ENCODE measurements at regions not wholly inside any gene's neighbourhood (a gene's known extent, or its start where the extent isn't known, plus 50 kb on each side); places are given as distances from the start of the nearest gene placed in this dataset.

- DNase-seq, result peak; percentile 54
Measured at GRCh38 chr6:45830441-45831139, 185.1 kb downstream of the CLIC5 start.

DNA sequence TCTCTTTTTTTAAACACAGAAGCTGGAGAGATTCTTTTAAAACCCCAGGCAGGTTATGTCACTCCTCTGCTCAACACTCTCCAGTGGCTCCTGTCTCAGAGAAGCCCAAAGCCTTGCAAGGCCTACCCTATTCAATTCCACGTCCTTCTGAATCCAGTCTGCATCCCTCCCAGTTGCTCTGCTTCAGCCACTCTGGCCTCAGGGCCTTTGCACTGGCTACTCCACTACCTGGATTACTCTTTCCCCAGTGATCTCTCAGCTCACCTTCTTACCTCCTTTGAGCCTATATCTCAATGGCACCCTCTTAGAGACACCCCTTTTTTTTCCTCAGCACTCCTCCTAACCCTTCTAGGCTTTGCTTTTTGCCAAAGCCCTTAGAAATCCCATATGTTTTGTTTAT lies 185.8 kb downstream of the CLIC5 start:
- no peak for DNase-seq

GRCh38 chr6:45827952-45828530 lies 187.6 kb downstream of the CLIC5 start:
- no peak for DNase-seq

DNA sequence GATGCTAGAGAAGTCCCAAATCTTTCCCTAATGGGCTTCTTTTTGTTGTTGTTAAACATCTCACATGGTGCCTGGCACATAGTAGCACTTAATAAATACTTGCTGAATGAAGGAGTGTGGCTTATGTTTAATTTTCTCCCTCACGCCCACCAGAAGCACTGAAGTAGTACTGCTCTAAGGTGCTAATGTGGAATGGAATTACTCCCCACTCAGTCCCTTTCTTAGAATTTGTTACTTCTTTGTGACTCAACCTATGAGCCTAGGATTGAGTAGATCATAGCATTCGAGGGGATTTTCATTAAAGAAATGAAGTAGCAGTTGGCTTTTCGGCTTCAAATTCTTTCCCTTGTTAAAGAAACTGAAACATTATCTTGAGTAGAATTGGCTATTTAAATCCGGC lies 192.8 kb downstream of the CLIC5 start:
- peak; percentile 34 for DNase-seq

- peak; percentile 45 for DNase-seq
Measured at GRCh38 chr6:45822246-45822812, 193.3 kb downstream of the CLIC5 start.

- no peak for DNase-seq
Measured at GRCh38 chr6:45818655-45819054, 197.0 kb downstream of the CLIC5 start.

DNA sequence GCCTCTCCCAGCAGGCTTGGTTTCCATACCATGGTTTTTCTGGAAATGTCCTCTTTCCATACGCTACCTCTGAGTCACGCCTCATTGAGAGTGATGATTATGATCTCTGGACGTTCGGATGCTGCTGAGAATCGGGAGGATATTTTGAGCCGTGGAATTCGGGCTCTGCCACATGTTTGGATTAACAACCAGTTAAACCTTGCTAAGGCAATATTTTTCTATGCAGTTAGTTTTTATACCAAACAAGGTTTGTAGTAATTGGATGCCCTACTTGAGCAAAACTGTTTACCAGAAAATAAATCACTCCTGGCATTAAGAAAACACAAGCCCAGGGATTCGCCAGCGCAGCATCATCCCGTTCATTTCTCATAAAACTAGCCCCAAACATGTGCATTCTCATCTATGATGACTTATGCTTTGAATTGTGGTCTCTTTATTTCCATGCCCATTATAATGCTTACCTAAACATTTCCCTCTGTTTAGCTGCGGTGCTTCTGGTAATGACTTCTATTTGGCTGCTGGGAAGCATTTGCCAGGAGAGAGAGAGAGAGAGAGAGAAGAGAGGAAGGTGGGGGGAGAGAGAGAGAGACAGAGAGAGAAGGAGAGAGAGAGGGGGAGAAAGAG lies 198.9 kb downstream of the CLIC5 start:
- DNase-seq, result no peak

DNA sequence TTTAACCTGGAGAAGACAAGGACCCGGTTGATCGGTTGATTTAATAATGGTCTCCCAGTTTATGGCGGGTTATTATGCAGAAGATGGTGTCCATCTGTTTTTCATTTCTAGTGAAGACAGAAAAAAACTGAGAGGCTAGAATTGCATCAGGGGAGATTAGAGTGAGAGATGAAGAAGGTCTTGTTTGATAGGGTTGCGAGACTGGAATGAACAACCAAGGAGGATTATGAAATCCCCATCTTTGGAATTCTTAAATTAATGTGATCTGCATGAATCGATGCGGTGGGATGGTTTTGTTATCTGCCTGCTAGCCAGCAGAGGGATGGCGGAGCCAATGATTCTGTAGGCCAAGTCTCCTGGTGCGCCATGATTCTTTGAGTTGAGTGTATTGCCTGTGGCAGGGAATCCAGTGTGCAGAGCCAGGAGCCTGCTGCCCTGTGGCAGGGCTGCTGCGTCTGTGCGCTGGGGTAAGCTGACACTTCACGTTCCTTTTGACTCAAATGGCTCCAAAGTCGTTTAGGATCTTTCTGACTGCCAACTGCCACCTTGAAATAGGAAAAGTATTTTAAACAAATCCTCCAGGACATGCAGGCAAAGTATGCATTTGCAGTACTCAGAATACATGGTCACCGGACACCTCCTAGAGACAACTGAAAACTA lies 200.1 kb downstream of the CLIC5 start:
- no peak for DNase-seq

DNA sequence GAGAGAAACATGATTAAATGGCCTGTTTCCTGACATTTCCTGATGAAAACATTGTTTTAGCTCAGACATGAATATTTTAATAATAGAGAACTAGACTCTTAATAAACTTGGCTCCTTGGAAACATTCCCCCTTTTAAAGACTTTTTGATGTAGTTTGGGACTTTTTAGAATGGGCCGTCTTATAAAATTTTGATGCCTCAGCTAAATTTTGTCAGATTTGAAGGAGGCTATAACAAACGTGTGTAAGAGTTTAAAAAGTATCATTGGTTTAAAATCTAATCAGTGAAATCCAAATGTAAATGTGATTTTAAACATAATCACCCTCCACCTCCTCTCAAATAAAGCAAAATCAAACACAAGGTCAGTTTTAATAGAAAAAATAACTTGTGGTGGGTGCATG lies 200.9 kb downstream of the CLIC5 start:
- no peak for DNase-seq

DNA sequence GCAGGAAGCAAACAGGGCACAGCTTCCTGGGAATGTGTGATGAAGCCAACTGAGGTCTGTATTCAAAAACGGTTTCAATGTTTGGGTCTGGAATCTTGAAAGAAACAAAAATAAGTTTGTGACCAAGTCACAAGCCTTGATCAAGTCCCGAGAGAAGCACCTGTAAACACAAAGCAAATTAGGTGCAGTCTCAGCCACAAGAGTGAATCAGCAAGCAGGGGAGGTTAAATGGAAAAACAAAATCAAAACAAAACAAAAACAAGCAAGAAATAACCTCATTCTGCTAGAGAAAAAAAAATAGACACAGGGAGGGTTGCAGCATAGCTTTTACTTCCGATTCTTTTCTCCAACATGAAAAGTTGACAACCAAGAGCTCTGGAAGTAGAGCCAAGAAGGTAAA lies 201.7 kb downstream of the CLIC5 start:
- no peak for DNase-seq

DNA sequence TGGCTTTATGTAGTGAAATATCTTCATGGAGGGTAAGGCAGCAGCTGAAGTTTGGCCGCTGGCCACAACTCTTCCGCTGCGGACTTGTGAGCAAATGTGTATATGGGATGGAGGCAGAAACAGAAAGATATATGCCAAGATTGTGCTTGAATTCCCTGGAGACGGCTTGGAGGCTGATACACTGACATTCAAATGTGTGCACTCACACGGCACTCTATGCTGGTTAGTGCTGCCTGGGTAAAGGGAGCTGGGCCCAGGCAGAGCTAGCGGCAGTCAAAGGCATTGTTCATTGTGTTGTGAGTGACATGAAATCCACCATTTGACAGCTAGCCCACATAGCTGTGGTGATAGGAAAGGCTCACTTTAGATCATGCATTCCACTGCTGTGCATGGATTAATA lies 202.7 kb downstream of the CLIC5 start:
- DNase-seq, result no peak

GRCh38 chr6:45808917-45809316 lies 206.7 kb downstream of the CLIC5 start:
- DNase-seq, result no peak

- DNase-seq, result no peak
Measured at GRCh38 chr6:45808042-45808645, 207.5 kb downstream of the CLIC5 start.

DNA sequence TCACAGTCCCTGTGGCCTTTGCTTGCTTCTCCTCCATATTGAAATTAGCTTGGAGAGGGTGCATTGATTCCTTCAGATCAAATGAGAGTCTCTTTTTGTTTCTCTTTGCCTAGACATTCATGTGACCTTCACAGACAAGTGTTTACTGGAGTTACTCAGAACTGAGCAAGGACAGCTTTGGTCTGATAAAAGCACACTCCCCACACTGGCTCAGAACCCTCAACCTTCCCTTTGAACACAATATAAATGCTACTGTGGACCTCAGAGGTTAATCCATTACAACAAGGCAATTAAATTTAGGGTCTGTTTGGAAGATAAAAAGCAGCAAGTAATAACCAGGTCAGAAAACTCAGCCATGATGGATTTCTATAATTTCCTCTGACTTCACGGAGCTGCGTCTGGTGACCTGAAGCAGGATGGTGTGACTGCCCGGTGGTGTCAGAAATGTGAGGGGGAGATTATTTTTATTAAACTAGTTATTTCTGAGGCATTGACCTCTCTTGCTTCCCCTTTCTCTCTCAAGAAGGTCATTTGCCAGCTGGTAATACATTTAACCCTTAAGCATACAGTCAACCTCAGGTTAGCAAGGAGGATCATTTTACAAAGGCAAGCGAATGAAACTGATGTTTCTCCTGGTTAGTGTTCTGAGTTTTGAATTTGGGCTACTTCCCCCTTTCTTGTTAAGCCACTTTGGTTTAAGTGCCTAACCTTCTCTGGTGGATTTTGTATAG lies 208.2 kb downstream of the CLIC5 start:
- DNase-seq, result no peak

GRCh38 chr6:45806172-45806571 lies 209.5 kb downstream of the CLIC5 start:
- no peak for DNase-seq

DNA sequence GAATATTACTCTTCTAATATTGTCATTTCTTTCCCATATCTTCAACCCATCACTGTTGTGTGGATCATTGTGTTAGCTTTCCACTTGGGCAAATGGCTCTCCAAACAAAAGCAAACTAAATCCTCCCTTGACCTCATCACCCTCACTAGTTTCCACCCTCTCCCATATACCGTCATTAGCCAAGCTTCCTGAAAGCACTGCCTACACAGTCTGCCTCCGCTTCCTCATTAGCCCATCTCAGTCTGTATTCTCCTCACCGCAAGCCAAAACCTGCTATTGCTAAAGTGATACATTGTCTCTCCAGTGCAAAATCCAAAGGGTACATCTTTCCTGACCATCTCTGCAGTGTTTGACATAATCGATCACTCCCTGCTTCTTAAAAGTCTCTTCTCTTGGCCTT lies 212.6 kb downstream of the CLIC5 start:
- DNase-seq, result no peak

DNA sequence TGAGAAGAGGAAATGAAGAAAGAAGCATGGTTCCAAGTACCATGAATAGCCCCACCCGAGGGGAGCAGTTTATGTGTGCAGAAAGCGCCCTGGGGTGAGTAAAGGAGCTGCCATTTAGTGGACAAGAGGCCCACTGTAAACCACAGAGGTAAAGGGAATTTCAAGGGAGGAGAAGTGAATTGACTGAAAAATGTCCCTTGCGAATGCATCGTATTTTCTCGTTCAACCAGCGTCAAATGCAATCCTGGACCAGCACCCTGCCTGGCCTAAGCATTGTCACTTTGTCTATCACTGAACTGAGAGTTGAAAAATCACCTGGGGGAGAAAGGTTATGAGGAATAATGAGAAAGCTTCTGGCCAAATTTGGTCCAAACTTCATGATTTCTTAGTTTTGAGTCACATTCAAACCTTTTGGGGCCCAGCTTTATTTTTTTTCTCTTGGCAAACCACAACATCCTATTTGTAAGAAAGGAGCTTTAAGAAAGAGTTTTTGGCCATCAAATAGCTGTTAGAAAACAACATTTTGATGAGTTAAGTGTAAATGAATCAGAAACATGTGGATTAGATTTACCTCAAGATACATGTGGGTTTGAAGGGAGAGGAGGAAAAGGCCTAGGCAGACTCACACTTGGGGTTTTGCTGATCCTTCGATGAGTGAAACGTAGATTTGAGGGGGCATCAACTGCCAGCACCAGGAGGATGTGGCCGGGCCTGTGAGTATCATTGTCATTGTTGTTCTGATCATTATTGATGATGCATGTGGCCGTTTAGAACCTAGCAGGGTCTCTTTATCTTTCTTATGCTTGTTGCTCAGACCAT lies 214.0 kb downstream of the CLIC5 start:
- peak; percentile 66 for DNase-seq

DNA sequence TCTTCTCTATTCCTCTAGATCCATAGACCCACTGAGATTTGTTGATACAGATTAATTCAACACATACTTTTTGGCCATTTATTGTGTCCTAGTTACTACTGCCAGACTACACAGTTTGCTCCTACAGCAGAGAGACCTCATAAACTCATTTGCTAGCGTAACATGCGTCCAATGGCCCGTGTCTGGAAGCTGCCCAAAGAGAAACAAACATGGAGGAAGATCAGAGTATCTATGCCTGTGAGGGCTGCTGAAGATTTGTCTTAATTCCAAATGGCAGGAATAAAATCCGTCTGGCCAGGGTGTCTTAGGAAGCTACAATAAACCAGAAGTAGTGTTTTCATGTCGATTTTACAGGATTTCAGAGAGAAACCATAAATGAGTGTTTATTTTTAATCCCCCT lies 214.7 kb downstream of the CLIC5 start:
- no peak for DNase-seq

GRCh38 chr6:45795678-45796077 lies 220.0 kb downstream of the CLIC5 start:
- DNase-seq, result no peak

DNA sequence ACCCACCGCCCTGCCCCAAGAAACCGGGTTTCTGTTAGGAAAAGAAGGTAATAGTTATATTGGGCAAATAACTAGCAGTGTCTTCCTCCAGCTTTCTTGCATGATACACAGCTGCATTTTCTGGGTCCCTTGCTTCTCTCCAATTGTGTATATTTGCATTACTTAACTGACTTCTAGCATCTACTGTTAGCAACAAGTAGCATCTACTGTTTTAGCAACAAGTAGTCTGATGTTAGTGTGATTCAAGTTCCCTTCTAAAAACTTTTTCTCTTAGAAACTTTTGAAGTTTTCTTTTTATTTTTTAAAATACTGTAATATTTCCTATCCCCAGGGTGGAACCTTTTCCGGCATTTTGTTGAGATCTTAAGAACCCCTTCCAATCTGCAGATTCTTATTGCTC lies 221.2 kb downstream of the CLIC5 start:
- no peak for DNase-seq
